Brain pericyte (primary cell): ENCODE measurements at regions not wholly inside any gene's neighbourhood (a gene's known extent, or its start where the extent isn't known, plus 50 kb on each side); places are given as distances from the start of the nearest gene placed in this dataset.
"Not testable (repeated sequence)": the region's sequence is repeated elsewhere in the genome, so short reads cannot be mapped to it uniquely, and the experiment has no call there.

ENCODE experiments used
- DNase-seq: peaks from one replicate; pipeline ENCODE4 v3.0.0-alpha.2; 2012; ENCODE audit warnings: low read depth, low spot score

- no peak for DNase-seq
Observed at GRCh38 chr7:125468855-125469174, 539.2 kb upstream of the POT1 start.

DNA sequence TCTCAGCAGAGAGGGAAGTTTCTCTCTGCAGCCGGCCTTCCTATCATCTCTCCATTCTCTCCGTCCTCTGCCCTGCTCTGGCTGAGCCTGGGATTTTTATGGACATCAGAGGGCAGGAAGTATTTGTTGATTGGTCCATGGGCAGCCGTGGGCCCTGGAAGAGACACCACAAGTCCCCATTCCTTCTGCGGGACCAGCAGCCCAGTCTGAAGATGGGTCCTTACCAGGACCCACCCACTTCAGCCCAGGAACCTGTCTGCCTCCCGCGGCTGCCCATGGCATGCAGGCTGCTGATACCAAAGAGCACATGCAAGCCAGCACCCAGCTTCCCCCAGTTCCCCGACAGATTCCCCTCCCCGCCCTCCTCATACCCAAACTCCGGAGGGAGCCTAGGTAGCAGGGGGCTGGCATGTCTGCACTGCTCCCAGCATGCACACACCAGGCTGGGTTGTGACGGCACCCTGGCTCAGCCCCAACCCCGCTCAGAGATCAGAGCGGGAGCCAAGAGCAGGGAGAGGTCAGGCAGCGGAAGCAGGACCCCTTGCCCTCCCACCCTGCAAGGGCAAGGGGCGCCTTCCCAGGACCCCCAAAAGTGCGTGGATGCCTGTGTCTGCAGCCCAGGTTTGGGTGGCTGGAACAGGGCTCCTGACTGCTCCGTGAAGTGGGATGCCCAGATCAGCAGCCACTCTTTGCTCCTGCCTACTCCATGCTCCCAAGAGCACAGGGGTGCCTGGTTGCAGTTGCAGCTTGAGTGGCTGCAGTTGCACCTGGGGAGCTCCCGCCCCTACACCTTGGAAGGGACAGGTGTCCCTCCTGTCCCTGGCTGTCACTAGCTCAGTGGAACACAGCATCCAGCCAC lies 538.6 kb upstream of the POT1 start:
- no peak for DNase-seq

DNA sequence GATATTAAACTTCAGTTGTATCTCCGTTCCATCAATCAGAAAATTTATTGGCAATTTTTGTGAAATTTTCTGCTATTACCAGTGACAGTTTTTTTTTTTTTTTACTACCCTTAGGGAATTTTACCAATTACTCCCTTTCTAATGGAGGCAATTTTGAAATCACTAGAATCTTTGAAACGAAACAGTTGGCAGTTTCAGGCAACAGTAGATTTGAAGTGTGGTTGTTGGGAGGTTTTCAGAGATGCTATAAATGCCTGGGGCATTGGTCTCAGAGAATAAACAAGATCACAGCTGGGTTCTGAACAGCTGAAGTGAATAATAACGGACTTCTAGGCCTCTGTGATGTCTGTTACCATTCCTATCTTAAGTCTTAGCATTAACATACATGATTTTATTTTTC lies 535.9 kb upstream of the POT1 start:
- DNase-seq, result no peak

DNA sequence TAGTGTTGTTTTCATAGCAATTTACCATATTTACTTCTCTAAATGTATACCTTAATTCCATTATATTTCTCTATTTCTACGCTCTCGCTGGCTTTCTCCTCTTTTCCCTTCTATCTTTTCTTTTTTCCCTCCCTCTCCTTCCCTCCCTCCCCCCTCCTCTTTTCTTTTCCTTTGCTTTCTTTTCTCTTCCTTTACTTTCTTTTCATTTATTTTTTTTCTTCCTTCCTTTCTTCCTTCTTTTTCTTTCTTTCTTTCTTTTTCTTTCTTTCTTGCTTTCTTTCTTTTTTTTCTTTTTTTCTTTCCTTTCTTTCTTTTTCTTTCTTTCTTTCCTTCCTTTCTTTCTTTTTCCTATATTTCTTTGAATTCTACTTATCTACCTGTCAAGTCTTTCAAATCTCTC lies 533.0 kb upstream of the POT1 start:
- DNase-seq, result no peak

- no peak for DNase-seq
Observed at GRCh38 chr7:125459038-125459437, 529.4 kb upstream of the POT1 start.

GRCh38 chr7:125450749-125451148 lies 521.1 kb upstream of the POT1 start:
- no peak for DNase-seq

- DNase-seq, result no peak
Observed at GRCh38 chr7:125445836-125446235, 516.2 kb upstream of the POT1 start.

- no peak for DNase-seq
Observed at GRCh38 chr7:125444864-125445263, 515.2 kb upstream of the POT1 start.

DNA sequence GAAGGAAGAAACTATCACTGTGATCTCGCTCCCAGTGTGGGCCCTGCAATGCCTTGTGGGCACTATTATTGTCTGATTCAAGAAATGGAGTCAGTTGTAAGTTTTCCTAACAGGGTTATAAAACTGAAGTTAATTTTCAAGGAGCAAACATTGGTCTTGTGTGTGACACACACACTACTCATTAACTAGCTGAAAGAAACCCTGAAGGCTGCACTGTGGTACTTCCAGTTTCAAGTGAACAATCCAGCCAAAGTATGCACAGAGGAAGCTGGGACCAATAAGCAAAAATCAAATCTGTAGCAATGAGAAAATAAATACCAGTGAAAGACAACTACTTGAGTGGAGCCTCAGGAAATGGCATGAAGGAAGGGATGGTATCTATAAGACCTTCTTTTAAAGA lies 506.6 kb upstream of the POT1 start:
- DNase-seq, result no peak

- DNase-seq, result no peak
Observed at GRCh38 chr7:125431349-125431748, 501.7 kb upstream of the POT1 start.

DNA sequence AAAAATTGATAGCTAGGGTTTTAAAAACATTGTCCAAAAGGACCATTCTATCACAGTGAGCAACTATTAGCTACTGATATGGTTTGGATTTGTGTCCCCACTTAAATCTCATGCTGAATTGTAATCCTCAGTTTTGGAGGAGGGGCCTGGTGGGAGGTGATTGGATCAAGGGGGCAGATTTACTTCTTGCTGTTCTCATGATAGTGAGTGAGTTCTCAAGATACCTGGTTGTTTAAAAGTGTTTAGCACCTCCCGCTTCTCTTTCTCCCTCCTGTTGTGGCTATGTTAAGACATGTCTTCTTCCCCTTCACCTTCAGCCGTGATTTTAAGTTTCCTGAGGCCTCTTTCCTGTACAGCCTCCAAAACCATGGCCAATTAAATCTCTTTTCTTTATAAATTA lies 500.4 kb upstream of the POT1 start:
- DNase-seq, result no peak

- DNase-seq, result no peak
Observed at GRCh38 chr7:125427676-125428075, 498.1 kb upstream of the POT1 start.

DNA sequence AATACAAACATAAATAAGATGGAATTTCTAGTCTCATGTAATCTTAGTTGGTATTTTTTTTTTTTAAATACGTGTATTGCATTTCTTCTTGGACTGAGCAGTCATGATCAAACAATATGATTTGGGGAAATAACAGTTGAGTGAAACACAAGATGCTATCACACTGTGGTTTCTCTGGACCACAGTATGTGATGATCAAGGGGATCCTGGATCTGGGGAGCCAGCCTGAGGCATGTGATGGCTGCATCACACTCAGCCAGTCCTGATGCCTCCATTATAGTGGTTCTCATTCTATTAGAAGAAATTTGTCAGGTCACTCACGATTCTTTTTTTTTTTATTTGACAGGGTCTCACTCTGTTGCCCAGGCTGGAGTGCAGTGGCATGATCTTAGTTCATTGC lies 495.9 kb upstream of the POT1 start:
- no peak for DNase-seq

GRCh38 chr7:125424721-125425120 lies 495.1 kb upstream of the POT1 start:
- no peak for DNase-seq

DNA sequence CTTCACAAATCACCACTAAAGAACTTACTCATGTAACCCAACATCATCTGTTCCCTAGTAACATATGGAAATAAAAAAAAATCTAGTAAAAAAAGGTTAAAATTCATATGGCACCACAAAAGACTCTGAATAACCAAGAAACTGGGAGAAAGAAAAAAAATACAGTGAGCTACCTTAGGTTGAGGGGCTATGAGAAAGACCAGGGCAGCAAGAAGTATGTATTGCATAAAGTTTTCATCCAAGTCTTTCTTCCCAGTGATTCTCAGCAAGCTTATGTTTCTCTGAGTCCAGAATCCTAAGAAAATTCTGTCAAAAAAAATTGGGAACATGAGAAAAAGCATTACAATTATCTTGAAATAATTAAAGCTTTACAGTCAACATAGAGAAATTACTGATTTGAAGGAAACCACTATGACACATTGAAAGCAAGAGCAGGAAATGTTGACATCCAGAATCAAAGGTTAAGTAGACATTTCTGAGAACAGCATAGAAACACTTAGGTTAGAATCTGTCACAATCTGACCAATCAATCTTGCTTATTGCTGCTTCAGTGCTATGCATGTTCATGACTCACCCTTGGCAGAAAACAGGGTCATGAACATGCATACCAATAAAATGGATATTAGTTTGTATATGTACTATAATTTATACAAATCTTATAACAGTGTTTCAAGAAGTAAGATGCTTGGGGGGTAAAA lies 494.0 kb upstream of the POT1 start:
- no peak for DNase-seq

DNA sequence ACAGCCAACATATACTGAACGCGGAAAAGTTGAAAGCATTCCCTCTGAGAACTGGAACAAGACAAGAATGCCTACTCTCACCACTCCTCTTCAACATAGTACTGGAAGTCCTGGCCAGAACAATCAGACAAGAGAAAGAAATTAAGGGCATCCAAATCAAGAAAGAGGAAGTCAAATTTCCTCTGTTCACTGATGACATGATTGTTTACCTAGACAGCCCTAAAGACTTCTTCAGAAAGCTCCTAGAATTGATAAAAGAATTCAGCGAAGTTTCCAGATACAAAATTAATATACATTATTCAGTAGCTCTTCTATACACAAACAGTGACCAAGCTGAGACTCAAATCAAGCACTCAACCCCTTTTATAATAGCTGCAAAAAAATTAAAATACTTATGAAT lies 491.8 kb upstream of the POT1 start:
- DNase-seq, result not testable (repeated sequence)

GRCh38 chr7:125412890-125413665 lies 483.5 kb upstream of the POT1 start:
- DNase-seq, result no peak

DNA sequence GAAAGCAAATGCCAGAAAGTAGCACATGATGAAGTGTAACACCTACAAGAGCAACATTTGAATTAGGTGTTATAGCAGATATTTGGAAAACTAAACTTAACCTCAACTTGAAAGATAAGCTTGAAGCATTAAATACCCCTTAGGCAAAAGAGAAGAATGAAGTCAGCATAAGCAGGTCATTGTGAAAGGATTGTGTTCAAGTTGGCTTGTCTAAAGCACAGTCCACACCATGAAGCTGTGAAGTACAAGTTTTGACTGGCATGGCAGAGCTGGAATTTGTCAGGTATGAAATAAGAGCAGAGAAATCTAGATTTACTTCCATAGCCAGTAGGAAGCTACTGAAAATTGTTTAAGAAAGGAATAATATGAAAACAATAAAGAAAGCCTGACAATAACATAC lies 480.3 kb upstream of the POT1 start:
- DNase-seq, result no peak

- DNase-seq, result peak; percentile 57
Observed at GRCh38 chr7:125406111-125406510, 476.5 kb upstream of the POT1 start.

GRCh38 chr7:125399408-125399807 lies 469.8 kb upstream of the POT1 start:
- DNase-seq, result no peak

GRCh38 chr7:125396466-125397151 lies 467.0 kb upstream of the POT1 start:
- DNase-seq, result no peak

DNA sequence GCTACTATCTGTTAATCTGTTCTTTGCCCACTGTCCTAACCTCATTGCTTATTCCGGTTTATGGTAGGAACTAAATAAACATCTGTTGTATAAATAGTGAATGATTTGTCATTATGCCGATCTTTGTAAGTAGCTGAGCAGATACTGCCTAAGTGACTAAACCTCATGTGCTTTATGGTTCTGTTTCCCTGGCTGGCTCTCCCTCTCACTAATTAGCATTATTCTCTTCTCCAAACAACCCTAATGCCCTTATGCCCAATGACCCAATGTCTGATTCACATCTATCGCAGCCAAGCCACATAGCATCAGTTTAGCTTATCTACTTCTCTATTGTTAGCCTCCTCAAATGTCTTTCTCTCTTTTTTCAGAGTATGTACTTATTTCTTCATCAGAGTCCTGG lies 462.3 kb upstream of the POT1 start:
- DNase-seq, result no peak
